Medulla oblongata (tissue), 1 donor: ENCODE measurements at regions not wholly inside any gene's neighbourhood (a gene's known extent, or its start where the extent isn't known, plus 50 kb on each side); places are given as distances from the start of the nearest gene placed in this dataset.

Source experiments
- DNase-seq: peaks from one replicate; pipeline ENCODE4 v3.0.0-alpha.2; 2015; ENCODE audit errors: extremely low spot score

DNA sequence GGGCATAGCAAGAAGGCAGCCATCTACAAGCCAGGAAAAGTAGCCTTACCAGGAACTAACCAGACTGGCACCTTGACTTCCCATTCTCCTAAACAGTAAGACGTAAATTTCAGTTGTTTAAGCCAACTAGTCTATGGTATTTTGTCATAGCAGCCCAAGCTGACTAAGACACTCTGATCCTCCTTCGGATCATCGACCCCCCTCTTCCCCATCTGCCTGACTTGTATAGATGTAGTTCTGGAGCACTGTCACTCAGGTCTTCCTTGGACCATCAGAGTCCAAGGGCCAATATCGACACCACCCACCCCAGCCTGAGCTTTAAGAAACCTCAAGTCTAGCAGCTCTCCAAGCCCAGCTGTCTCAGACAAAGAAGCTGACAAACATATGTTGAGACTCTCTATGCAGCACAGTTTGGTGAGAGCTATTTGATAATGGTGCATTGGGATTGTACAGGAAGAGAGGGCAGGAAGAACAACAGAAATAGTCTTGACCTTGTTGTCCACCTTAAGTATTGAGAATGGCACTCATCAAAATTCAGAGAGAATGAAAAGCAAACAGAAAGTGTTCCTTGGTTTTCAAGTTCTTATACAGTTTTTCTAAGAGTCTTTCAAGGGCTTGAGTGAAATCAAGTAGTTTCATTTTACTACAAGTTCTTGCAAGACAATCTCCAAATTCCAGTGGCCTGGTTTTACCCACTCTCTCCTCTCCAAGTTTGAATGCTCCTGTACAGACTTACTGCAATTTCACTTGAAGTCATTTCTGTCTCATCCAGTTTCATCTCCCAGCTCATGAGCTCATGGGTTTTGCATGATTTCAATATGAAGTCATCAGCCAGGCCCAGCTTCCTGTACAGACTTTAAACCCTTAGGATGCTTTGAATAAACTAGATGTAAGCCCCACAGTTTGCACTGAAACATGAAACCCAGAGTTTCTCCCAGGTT is 122.3 kb upstream of the RAI14 start:
- no peak for DNase-seq

DNA sequence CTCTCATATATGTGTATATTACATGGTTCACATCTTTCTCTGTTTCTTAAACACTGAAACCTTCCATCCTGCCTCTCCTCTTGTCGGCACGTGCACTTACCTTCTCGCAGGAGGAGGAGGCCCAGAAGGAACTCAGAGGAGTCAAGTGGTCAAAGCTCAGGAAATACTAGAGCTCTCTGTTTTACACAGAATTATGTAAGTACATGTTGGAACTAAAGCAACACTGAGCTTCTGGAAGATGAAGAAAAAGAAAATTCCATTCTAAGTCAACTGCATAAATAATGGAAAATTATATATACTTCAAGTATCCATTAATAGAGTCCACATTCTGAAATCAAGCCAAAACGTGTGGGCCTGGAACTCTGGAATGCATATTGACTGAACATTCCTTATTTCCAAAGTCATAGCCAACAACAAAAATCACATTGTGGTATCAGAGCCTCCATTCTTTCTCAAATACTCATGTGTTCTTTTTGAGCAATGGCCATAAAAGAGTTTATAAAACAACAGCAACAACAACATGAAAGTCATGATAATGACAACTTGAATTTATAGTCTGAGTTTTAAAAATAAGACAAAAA is 121.5 kb upstream of the RAI14 start:
- DNase-seq = no peak

DNA sequence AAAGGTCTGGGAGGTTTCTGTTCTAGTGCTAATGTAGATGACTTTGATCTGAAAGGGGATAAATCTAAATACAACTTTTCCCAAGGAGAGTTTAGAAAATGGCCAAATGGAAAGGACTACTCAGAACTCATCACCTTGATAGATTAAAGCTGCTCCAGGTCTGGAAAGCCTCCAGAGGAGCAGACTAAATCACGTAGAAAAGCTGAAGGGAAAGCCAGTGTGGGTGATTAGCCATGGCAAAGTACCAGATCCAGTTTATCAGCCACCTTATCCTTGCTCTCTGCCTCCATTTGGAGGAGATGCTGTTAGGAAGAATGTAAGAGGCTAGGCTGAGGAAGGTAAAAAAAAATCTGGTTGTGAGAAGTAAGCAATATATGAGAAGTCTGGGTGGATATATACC is 120.7 kb upstream of the RAI14 start:
- DNase-seq = no peak

DNA sequence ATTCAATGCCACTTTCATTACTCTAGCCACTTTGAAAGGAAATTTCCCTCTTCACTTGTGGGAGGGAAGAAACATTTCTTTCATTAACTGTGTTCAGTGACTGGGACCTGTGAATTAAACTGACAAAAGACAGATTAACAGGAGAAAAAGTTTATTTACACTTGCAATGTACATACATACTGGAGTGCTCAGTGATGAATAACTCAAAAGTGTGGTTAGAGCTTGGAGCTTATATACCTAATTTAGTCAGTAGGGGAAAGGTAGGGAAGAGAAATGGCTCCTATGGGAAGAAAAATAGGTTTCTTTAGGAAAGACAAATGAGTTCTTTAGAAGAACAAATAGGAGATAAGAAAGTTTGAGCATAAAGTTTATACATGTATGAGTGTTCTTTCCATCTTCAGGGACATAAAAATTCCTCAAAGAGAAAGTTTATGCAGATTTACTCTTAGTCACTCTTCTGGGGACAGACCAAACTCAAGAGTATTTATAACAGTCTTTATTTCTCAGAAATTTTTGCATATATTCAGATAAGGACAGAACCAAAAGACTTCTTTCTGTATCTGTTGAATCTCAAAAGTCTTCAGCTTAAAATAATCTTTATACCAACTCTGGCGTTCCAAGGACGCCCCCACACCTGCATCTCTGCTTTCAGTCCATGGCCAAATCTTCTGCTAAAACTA is 120.0 kb upstream of the RAI14 start:
- no peak for DNase-seq

DNA sequence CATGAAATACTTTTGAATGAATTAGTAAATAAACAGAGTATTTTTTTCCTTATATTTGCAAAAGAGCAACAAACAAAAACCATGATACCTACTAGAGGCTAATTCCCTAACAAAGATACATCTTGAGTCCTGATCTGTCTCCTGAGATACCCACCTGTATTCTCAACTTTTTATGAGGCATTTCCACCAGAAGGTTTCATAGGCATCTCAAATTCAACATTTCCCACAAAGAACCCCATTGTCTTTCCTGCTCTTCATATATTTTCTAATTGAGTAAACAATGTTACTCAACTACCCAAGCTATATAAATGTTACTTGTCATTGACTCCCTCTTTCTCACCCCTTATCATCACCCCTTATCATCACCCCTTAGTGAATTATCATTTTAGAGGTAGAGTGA is 119.4 kb upstream of the RAI14 start:
- no peak for DNase-seq

DNA sequence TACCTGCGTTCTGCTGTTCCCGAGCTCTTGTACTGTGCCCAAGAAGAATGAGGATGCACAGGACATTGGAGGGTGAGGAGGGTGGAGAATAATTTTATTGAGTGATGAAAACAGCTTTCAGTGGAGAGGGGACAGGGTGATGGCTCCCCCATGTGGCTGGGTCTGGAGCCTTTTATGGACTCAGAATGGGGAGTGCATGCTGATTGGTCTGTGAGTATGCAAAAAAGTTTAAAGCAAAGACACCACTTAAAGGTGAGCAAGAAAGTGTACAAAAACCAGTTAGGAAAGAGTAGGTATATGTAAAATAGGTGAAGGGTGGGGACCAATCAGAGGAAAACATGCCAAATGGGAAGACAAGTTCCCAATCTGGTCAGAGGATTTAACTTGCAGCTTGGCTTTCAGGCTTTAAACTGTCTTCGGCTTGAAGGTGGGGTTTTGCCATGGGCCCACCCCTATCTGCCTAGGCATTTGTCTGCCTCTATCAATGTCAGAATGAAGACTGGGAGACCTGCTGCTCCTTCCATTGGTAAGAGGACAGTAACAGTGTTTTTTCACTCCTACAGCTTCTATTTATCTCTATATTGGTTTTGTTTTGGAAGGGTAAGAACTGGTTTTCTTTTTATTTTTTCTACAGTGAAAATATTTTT is 118.0 kb upstream of the RAI14 start:
- DNase-seq = no peak

DNA sequence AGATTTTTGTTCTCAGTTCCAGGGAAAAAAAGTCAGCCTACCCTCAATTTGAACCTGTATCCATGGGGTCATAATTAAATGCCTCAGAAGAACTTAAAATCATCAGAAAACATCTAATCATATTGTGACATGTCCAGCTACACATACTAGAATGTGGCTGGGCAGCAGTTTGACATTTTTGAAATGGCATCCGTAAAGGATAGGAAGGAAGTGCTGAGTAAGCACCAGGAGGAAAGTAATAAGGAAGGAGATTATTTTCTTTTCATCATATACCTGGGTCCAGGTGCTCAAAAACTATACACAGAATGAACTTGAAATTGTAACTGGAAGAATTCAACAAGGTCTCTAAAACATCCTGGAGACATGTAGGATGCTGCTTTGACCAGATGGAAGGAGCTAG is 116.9 kb upstream of the RAI14 start:
- no peak for DNase-seq

DNA sequence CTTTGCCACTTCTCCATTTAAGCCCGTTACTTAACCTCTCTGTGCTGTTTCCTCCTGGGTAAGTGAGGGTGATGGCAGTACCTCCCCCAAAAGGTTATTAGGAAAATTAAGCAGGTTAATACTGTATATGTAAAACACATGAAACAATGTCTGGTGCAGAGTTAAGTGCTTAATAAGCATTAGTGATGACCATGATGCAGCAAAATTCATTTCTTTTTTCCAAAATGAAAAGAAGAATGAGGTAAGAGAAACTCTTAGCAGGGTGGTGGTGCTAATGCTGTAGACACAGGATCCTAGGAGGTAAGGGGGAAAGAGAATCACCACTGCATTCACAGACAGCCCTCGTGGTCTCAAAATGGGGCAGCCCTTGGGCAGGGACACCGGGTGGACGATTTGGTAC is 115.1 kb upstream of the RAI14 start:
- no peak for DNase-seq

DNA sequence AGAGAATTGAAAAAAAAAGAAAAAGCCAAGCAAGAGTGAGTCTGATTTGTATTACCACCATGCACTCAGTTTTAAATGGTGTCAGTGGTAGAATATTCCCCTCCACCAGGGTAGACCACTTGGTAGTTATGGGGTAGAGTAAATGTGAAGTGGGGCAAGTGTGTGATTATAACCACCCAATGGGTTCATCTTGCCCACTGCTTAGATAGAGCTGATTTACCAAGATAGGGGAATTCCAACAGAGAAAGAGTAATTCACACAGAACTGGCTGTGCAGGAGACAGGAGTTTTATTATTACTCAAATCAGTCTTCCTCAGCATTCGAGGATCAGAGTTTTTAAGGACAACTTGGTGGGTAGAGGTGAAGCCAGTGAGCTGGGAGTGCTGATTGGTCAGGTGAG is 113.3 kb upstream of the RAI14 start:
- no peak for DNase-seq

DNA sequence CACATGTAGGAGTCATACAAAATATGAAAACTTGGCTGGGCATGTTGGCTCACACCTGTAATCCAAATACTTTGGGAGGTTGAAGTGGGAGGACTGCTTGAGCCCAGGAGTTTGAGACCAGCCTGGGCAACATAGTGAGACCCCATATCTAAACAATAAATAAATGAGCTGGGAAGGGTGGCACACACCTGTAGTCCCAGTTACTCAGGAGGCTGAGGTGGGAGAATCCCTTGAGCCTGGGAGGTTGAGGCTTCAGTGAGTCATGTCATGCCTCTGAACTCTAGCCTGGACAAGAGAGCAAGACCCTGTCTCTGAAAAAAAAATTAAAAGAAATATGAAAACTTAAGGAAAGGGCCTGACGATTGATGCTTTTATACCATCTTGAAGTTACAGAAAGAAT is 112.4 kb upstream of the RAI14 start:
- no peak for DNase-seq

DNA sequence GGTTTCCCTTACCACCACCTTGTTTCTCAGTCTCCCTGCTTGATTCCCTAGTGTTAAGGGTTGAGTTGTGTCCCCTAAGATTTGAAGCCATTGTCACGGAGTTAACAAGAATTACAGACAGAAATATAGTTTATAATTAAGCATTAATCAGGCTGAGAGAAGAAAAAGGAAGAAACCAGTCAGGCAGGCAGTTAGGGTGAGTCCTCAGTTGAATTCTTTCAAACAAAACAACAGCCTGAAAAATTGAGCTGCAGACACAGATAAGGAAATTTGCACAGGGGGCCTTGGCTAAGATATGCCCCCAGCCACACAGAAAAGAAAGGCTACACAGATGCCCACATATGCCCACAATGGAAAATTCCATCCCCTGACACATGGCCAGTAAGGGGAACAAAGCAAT is 111.7 kb upstream of the RAI14 start:
- no peak for DNase-seq

DNA sequence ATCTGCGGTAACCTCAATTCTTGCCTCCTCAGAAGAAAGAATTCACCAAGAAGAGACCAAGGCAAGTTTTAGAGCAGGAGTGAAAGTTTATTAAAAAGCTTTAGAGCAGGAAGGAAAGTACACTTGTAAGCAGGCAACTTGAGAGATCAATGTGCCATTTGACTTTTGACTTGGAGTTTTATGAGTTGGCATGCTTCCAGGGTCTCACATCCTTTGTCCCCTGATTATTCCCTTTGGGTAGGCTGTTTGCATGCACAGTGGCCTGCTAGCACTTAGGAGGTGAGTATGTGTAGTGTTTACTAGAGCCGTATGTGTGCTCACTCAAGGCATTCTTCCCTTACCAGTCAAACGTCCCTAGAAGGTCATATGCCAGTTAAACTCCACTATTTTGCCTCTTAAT is 111.0 kb upstream of the RAI14 start:
- no peak for DNase-seq

DNA sequence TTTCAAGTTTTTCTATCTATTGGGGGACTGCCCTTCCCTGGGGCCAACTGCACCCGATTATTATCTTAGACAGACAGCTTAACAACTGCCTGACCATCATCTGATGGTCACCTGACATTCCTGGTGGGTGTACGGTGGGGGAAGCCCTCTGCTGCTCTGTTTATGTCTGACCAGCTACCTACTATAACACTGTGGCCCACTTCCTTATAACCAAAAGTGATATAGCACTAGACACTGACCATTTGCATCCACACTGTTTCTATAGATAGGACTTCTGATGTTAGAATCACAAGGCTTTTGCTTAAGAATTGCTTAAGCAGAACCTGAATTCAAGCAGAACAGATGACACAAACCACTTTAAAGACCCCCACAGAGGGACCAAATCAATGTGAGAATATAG is 110.5 kb upstream of the RAI14 start:
- DNase-seq = no peak

DNA sequence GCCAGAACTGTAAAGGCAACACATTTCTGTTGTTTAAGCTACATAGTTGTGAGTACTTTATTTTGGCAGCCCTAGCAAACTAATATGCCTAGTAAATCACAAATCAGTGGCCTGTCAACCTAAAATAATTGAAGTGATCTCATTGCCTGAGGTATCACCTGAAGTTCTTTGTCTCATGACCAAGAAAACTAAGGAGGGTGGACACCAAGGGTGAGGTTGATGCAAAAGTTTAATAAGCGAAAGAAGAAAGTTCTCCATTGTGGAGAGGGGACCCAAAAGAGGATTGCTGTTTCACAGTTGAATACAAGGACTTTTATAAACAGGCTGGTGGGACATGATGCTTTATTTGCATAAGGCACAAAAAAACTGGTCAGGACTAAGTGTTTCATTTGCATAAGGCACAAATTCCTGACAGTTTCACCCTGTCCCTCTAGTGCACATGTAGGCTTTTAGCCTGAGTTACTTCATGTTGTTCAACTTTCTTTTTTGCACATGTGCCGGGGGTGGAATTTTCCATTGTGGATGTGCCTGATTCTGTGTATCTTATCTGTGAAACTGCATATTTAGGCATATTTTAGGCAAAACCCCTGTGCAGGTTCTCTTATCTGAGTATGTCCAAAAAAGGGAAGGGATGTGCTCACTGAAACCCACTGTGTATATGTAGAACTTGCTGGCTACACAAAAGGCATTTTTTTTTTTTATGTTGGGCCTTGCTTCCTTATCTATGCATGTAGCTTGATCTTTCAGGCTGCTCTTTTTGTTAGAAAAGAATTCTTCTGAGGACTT is 108.6 kb upstream of the RAI14 start:
- no peak for DNase-seq

DNA sequence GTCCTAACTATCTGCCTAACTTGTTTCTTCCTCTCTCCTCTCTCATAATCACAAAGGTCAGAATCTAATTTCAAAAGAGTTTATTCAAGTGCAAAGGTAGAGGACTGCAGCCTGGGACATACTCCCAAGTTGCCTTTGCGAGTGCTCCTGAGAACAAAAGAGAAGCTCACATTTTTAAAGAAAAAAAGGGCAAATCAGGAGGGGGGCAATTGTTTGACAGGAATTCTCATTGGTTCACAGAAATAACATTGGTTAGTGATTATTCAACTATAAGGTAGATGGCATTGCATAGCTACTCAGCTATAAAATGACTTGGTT is 108.1 kb upstream of the RAI14 start:
- no peak for DNase-seq

DNA sequence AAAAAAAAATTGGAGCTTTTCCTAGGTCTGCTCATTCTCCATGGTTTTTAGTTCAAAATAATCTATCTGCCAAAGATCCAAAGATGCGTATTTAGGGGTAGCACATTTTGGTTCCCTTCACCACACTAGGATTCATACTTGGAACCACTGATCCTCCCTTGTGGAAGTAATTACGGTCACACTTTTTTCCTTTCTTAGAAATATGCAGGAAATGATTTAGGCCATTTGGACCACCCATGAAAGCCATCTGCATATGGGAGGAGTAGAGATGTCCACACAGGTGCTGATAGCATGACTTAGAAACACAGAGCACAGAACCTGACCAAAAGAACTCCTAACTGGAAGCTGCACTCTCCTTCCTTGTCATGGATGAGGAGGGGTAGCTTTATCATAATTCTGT is 105.9 kb upstream of the RAI14 start:
- DNase-seq = no peak

DNA sequence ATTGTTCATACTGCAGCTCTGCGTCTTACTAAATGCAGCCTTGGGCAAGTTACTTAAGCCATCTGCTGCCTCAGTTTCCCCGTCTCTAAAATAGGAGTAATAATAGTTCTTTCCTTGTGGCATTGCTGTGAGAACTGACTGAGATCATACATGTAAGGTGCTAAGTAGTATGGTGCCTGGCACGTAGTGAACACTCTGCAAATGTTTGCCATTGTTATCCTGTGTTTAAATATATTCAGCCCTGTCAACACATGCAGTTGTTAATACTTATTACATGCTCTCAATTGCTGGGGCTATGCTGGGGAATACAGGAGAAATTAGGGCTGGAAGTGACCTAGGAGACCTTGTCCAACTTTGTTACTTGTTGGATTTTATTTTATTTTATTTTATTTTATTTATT is 105.2 kb upstream of the RAI14 start:
- DNase-seq = no peak

DNA sequence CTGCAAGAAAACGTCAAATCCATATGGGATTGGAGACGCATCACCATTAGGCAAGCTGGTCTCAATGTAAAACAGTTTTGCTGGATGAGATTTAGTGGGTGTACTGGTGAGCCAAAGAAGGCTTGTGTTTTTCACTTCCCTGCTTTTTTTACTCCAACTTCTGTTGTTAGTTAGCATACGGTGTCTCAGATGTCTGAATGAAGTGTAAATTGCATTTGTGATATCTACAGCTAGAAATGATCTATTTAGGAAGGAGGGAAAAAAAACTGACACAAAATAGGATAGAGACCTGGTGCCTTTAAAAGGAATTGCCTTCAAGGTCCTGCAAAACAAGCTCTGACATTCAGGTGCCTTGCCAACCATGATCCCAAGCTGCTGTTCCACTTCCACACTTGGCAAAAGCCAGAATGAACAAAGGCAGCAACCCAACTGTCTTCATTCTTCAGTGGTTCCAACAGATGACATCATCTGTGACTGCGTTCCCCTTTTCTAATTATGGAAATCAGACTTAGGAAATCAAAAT is 104.2 kb upstream of the RAI14 start:
- peak; percentile 26 for DNase-seq

DNA sequence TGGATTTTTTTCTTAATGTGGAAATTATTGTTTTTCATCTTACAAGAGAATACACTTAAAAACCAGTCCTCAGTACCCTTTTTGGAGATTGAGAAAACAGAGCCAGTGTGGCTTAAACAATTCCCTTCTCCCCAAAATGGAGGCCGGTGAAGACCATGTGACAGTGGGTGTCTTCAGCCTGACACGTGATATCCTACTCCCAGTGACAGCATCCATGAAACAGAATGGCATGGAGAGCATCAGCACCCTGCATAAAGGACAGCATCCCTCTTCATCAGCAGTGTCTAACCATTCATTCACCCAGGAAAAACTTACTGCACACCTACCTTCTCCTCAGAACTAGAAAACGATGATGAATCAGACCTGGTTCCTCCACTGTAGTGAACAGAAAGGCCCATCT is 103.4 kb upstream of the RAI14 start:
- no peak for DNase-seq

DNA sequence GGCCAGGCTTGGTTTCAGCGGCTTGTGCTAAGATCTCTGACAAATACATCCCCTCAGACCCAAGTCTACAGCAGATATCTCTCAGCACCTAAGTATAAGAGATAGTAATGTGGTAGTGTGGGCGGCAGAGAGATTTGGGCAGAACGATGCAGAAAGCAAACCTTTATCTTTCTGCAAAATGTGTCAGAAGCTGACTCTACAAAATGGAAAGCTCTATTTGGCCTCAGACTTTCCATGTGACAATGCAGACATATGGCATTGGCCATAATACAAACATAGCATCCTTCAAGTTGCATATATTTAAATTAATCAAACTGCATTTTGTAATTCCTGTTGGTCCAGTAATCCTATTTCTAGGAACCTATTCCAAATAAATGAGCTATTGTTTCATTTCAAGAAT is 102.5 kb upstream of the RAI14 start:
- DNase-seq = no peak

DNA sequence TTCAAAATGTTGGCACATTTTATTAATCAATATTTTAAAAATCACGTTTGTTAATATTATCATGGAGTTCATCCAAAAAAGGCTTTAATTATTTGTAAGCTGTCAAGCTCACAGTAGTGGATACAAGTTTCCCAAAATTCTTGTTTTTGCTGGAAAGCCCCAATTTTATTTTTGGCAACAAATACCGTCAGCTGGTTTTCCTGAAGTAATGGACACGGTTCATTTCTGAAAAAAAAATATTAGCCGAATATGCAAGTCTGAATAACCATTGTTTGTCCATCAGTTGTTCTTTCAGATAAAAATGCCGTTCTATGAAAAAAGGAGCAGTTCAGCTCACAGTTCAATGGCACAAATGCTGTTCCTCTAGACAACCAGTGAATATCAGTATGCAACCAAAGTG is 101.5 kb upstream of the RAI14 start:
- no peak for DNase-seq
